ENCODE measurements at regions not wholly inside any gene's neighbourhood (a gene's known extent, or its start where the extent isn't known, plus 50 kb on each side); places are given as distances from the start of the nearest gene placed in this dataset.

DNA sequence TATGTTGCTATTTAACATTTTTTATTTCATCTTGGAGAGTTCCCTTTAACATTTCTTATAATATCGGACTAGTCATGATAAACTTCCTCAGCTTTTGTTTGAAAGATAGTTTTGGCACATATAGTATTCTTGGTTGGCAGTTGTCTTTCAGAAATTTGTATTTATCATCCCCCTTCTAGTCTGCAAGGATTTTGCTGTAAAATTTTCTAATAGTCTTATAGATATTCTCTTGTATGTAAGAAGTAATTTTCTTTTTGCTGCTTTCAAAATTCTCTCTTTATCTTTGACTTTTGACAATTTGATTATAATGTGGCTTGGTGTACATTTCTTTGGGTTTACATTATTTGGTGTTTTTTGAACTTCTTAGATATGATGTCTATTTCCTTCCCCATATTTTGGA lies 116.0 kb upstream of the AVPR1A start:
- TF ChIP-seq, protein P1, sequence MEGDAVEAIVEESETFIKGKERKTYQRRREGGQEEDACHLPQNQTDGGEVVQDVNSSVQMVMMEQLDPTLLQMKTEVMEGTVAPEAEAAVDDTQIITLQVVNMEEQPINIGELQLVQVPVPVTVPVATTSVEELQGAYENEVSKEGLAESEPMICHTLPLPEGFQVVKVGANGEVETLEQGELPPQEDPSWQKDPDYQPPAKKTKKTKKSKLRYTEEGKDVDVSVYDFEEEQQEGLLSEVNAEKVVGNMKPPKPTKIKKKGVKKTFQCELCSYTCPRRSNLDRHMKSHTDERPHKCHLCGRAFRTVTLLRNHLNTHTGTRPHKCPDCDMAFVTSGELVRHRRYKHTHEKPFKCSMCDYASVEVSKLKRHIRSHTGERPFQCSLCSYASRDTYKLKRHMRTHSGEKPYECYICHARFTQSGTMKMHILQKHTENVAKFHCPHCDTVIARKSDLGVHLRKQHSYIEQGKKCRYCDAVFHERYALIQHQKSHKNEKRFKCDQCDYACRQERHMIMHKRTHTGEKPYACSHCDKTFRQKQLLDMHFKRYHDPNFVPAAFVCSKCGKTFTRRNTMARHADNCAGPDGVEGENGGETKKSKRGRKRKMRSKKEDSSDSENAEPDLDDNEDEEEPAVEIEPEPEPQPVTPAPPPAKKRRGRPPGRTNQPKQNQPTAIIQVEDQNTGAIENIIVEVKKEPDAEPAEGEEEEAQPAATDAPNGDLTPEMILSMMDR (conservative IDR thresholded peaks at IDR 0.05; ENCODE audit: low read depth, low read length) = no peak
- no peak overlapping the region for H3K4me3 ChIP-seq (ENCODE audit: low read length)
- no peak for DNase-seq (ENCODE audit: low read depth)

DNA sequence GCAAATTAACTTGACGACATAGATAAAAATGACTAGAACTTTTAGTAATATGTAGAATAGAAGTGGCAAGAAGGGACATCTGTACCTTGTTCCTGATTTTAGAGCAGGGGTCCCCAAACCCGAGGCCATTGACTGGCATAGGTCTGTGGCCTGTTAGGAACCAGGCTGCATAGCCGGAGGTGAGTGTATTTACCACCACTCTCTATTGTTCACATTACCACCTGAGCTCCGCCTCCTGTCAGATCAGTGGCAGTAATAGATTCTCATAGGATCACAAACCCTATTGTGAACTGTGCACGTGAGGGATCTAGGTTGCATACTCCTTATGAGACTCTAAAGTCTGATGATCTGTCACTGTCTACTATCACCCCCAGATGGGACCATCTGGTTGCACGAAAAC lies 113.6 kb upstream of the AVPR1A start:
- TF ChIP-seq, protein P1 (conservative IDR thresholded peaks at IDR 0.05; ENCODE audit: low read depth, low read length) = no peak
- no peak overlapping the region for H3K4me3 ChIP-seq (ENCODE audit: low read length)
- no peak for DNase-seq (ENCODE audit: low read depth)

DNA sequence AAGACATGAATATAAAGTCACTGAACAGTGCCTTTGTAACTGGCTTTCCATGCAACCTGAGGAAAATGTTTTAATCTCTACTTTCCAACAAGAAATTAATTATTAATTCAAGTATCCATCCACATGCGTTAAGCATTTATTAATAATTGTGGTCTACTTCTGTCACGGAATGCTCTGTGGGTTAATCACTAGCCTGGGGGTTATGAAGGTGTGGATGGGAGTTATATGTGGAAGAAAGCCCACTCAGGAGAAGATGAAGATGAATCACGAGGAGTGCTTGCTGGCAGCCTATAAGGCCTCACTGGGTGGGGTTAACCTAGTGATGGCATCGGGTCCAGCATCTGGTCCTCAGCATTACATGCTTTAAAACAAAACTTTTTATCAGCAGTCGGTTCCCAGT lies 99.5 kb upstream of the AVPR1A start:
- no peak for DNase-seq (ENCODE audit: low read depth)
- H3K4me3 ChIP-seq (ENCODE audit: low read length) = no peak overlapping the region
- TF ChIP-seq, protein P1 (conservative IDR thresholded peaks at IDR 0.05; ENCODE audit: low read depth, low read length) = no peak

DNA sequence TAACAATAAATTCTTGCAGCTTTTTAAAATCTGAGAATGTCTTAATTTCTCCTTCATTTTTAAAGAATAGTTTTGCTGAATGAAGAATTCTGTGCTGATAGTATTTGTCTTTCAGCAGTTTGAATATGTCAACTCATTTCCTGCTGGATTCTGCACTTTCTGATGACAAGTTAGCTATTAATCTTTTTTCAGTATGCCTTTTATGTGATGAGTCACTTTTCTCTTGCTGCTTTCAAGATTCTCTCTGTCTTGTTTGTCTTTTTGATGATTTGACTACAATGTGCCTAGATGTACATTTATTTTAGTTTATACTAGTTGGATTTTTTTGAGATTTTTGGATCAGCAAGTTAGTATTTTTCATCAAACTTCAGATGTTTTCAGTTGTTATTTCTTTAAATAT lies 87.9 kb upstream of the AVPR1A start:
- H3K4me3 ChIP-seq (ENCODE audit: low read length) = no peak overlapping the region
- TF ChIP-seq, protein P1 (conservative IDR thresholded peaks at IDR 0.05; ENCODE audit: low read depth, low read length) = no peak
- DNase-seq (ENCODE audit: low read depth) = no peak

DNA sequence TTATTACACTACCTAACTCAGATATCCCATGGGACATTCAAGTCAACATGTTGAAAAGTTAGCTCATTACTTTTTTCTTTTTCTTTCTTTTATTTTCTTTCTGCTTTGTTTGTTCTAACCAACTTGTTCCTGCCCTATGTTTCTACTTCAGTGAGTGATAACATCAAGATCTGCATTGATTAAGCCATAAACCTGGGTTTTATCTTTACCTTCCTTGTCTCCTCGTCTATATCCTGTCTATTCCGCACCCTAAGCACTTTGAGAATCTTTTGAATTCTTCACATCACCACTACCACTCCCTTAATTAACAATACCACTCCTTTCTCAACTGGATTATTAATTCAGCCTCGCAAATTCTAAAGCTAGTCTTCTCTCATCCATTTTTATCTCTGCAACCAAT lies 81.9 kb upstream of the AVPR1A start:
- TF ChIP-seq, protein P1 (conservative IDR thresholded peaks at IDR 0.05; ENCODE audit: low read depth, low read length) = no peak
- no peak for DNase-seq (ENCODE audit: low read depth)
- no peak overlapping the region for H3K4me3 ChIP-seq (ENCODE audit: low read length)

DNA sequence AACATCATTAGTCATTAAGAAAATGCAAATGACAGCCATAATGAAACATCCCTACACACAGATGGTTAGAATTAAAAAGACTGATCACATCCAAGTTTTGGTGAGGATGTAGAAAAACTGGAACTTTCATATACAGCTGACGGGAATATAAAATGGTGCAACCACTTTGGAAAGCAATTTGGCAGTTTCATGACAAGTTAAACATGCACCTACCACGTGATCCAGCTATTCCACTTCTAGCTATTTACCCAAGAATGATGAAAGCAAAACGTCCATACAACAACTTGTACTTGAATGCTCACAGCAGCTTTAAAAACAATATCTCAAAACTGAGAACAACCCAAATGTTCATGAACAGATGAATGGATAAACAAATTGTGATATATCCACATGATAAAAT lies 77.9 kb upstream of the AVPR1A start:
- DNase-seq (ENCODE audit: low read depth) = no peak
- no peak overlapping the region for H3K4me3 ChIP-seq (ENCODE audit: low read length)

DNA sequence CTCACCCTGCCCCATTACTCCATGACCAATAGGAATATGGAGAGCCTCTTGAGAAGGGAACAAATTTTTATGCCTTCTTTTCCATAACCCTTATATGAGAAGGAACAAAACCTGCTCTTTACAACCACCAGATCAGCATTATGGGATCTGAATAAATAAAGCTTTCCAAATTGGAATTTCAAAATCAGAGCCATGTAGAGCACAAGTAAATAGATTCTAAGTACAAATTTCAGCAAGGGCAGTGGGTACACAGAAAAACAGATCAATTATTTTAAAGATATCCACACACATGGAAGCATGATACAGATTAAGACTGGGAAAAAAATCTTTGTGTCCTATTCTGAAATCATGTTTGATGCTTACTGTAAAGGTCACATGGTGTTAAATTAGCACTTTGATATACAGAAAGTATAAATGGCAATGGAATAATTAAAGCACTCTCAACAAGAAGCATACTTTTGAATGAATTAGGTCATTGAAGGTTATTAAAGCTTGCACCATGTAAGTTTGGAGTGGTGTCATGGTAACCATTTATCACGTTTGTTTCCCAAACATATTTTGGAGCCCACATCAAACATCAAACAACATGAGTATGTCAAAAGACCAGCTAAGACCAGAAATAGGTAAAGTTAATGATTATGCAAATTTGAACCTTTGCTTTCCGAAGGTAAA lies 75.9 kb upstream of the AVPR1A start:
- TF ChIP-seq, protein P1 (conservative IDR thresholded peaks at IDR 0.05; ENCODE audit: low read depth, low read length) = no peak
- DNase-seq (ENCODE audit: low read depth) = no peak
- no peak overlapping the region for H3K4me3 ChIP-seq (ENCODE audit: low read length)

More for the DNA sequence above, 77.9 kb upstream of the AVPR1A start:
- TF ChIP-seq, protein P1 (conservative IDR thresholded peaks at IDR 0.05; ENCODE audit: low read depth, low read length) = no peak

All from retinal pigment epithelial cell (primary cell).